ENCODE measurements at regions not wholly inside any gene's neighbourhood (a gene's known extent, or its start where the extent isn't known, plus 50 kb on each side); places are given as distances from the start of the nearest gene placed in this dataset.

GRCh38 chr3:135805752-135806151 is 159.8 kb upstream of the PPP2R3A start:
- ATAC-seq (no peak), DNase-seq (no peak)
- intact Hi-C loops (cut with DNase I, micrococcal nuclease): no loop called here

DNA sequence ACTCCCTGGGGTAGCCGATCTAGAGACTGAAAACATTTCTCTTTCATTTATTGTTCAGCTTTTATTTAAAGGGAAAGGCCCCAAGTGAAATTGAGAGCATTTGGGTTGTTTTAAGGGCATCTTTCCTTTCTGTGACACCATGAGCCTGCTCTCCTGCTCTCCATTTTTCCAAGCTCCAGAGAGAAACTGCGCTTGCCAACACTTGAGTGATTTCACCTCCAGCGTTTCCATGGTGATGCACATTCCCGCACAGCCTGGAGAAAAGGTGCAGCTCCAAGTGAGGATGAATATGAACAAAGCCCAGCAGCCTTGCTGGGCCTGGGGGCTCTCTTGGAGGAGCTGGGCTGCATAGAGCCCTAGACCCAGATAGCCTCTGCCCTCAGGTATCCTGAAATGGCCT is 159.2 kb upstream of the PPP2R3A start:
- DNase-seq (no peak), ATAC-seq (no peak)
- intact Hi-C loops (cut with DNase I, micrococcal nuclease): no loop called here

DNA sequence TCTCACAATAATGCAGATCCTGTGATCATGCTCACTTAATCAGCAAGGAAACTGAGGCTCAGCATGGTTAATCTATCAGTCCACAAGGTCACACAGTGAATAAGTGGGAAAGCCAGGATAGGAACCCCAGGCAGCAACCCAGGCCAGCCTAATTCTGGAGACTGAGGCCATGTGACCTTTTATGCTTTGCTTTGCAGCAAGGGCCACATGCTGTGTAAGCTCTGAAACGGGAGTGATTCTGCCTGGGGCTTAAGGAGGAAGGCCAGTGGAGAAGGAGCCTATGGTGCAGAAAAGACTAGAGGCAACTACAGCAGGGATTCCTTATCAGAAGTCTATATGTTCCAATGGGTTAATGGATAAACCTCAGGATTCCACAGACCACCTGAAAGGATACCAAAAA is 157.6 kb upstream of the PPP2R3A start:
- intact Hi-C loops (cut with DNase I, micrococcal nuclease): no loop called here
- ATAC-seq: no peak
- no peak for DNase-seq

DNA sequence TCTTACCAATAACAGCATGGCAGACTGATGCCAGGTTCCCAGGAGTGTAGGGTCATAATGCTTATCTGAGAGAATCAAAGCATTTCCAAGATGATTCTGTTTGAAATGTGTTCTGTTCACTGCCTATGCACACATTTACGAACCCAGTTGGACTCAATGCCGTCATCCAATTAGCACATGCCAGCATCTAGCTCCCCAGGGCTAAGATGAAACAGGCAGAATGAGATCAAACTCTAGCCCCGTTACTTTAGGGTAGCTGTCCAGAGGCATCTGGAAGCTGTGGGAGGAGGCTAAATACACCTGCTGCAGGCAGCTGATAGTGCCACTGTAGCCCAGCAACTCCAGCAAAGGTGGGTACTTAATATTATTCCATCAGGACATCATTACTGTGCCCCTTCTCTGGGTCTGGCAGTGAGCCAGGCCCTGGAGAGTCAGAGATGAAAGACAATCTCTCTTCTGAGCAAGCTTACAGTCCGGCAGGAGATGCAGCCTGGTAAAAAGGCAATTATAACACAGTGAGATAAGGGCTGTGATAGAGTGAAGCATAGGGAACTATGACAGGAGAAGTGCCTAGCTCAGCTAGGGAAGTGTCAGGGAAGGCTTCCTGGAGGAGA is 156.4 kb upstream of the PPP2R3A start:
- intact Hi-C loops (cut with DNase I, micrococcal nuclease): no loop called here
- DNase-seq (no peak), ATAC-seq (no peak)

- ATAC-seq: no peak
- no peak for DNase-seq
- intact Hi-C loops (cut with DNase I, micrococcal nuclease): no loop called here
These were observed 153.9 kb upstream of the PPP2R3A start for GRCh38 chr3:135811651-135812050.

DNA sequence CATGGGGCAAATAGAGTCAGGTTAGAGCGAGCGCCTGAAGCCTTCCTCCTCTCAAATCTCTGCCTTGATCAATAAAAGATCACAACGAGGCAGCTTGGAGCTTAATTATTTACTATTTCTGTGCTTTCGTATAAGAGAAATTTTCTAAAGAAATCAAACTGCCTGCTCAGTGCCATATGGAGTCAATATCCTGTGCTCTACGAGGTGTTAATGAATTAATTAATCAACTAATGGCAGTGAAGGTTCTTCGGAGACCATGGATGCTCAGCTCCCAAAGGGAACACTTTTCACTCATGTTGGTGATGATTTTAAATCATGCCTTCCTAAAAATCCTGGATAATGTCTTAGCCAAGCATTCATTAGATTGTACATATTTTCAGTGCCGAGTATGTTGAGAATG is 153.5 kb upstream of the PPP2R3A start:
- ATAC-seq (no peak), DNase-seq (no peak)
- intact Hi-C loops (cut with DNase I, micrococcal nuclease): no loop called here

DNA sequence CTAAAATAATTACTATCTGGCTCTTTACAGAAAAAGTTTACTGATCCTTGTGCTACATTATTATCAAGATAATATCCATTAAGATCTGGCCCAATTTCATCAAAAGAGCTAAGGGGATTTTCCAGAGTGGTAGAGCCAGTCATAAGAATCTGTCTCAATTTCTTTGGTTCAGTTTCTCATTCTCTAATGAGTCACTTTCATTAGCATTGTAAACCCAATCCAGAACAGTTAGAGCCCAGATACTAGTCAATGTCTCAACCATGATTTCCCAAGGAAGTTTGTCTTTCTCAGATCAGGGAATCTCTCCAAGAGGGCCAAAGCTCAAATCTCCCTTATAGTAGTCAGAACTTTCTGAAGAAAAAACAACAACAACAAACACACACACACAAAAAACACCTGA is 131.1 kb upstream of the PPP2R3A start:
- intact Hi-C loops (cut with DNase I, micrococcal nuclease): no loop called here
- ATAC-seq (no peak), DNase-seq (no peak)

DNA sequence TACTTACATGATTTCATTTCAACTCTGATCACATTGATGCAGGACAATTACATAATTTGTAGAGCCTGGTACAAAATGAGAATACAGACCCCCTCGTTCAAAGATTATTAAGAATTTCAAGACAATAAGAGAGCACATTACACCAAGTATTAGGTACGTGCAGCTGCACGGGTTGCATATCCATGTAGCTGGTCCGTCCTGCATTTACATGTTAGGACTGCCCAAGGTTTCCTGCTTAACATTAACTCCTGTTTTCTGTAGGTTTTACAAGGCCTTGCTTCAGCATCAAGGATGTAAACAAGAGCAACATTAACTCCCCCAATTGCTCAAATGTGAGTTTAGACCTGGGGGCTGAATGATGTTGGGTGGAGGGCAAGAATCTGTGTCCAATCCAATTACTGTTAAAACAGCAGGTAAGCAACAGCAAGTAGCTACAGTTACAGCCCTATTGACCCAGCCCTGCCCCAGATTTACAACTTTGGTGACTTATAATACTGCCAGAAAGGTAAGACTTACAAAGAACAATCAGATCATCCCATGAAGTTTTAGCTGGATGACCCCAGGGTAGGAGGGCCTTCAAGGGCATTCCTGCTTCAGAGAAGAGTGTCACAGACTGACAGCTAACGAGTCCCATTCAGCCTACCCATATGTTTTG is 127.4 kb upstream of the PPP2R3A start:
- intact Hi-C loops (cut with DNase I, micrococcal nuclease): no loop called here
- DNase-seq: peak in 1 of 2 donors; percentile 13
- ATAC-seq: peak; percentile 95

DNA sequence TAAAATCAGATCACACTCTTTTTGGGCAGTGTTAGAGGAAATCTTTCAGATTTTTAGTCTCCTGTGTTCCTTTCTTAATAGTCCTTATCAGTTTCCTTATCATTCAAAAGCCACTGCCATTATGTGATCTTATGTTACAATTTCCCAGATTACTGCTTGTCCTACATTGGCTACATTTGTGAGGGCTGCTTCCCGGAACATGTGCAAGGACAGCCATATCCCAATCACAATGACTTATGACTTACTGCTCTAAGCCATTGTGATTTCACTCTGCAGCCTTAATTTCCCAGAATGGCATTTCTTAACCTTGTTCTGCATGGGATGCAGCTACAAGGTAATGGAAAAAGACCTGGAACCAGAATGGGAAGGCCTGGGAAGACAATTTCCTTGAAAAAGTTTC is 125.1 kb upstream of the PPP2R3A start:
- ATAC-seq (peak; percentile 42), DNase-seq (no peak)
- intact Hi-C loops (cut with DNase I, micrococcal nuclease): no loop called here

DNA sequence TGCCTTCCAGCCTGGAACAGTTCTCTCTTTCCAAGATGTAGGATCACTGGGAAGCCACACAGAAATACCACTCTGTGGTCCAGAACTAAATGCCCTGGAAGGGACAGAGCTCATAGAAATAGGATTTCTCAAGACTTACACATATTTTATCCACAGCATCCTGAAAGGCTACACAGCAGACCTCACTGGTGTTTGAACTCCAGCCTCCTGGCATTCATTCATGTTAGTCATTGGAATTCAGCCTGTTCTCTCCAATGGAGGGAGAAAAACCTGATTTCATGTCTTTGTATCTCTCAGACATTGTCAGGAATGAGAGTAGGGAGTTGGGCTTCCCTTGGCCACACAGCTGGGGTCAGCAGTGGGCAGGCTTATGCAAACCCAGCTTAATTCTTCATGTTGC is 121.1 kb upstream of the PPP2R3A start:
- ATAC-seq (no peak), DNase-seq (no peak)
- intact Hi-C loops (cut with DNase I, micrococcal nuclease): no loop called here

DNA sequence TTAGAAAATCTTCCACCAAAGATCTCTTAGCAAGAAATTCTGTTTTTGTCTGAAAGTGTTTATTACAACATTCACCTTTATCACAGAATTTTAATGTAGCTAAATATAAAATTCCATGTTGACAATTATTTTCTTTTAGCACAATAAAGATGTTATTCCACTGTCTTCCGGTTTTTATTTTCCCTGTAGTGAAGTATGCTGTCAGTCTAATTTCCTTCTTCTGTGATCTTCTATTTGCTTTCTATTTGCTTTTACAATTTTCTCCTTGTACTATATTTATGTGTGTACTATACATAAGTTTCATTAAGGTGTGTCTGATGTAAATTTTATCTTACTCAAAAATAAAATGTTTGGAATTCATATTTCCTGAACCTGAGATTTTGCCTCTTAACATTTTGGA is 117.5 kb upstream of the PPP2R3A start:
- ATAC-seq: no peak
- DNase-seq: no peak
- intact Hi-C loops (cut with DNase I, micrococcal nuclease): no loop called here

DNA sequence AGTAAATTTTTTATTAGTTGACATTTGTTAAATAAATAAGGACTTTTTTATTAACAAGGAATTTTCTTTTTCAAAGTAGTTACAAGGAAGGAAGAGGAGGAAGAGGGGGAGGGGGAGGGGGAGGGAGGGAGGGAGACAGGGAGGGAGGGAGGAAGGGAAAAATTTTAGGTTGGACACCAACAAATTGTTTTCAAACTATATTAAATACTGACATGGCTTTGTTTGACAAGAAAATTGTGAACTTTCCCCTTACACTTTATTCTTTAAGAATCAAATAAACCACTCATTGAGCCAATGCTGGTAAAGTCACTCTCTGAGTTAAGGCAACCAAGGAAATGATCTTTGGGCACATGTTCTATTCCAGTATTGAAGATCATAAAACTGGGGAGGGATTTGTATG is 115.7 kb upstream of the PPP2R3A start:
- DNase-seq: no peak
- intact Hi-C loops (cut with DNase I, micrococcal nuclease): no loop called here
- ATAC-seq: no peak

GRCh38 chr3:135851201-135852081 is 114.1 kb upstream of the PPP2R3A start:
- no peak for DNase-seq
- intact Hi-C loops (cut with DNase I, micrococcal nuclease): no loop called here
- no peak for ATAC-seq

DNA sequence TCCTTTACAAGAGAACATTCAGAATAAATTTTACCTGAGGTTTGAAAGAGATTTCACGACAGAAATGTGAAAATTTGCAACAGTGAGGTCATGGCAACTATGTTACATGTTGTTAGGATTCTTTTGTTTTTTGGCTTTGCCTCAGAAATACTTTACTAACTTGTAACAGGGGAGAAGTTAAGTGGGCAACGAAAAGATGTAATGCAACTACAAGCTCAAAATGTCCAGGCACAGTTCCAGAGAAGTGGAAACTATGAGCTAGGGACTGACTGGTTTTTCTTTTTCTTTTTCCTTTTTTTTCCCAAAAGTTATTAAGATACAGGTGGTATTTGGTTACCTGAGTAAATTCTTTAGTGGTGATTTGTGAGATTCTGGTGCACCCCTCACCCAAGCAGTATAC is 111.5 kb upstream of the PPP2R3A start:
- intact Hi-C loops (cut with DNase I, micrococcal nuclease): no loop called here
- DNase-seq (no peak), ATAC-seq (no peak)

DNA sequence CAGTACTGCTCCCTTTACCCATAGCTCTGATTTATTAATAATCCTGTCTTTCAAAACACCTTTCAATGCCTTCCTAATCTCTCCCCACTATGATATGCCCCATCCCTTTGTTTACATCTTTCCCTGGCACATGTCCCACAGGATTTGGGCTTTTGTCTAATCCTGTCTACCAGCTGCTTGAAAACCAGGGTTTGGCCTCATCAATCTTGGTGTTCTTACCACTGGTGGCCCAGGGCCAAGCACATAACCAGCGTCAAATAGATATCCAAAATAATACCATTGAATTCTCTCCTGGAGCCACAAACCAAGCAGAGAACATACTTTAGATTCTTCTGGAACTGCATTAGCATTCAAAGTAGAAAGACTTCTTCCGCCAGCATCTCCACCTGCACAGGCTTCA is 104.8 kb upstream of the PPP2R3A start:
- intact Hi-C loops (cut with DNase I, micrococcal nuclease): no loop called here
- ATAC-seq (no peak), DNase-seq (no peak)

DNA sequence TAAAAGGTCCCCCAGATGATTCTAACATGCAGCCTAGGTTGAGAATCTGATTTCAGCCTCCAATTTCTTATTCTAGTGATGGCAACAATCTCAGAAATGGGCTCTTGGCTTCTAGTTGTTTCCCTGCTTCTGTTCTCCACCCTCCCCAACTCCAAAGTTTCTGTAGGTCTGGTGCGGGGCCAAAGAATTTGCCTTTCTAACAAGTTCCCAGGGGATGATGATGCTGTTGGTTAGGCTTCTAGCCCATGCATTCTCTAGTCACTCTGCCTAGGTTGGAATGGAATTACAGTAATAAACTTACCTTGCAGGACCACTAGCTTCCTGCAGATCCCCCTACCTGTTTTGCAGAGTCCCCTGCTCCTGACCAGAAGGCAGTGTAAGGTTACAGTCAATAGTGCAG is 103.2 kb upstream of the PPP2R3A start:
- intact Hi-C loops (cut with DNase I, micrococcal nuclease): no loop called here
- ATAC-seq (no peak), DNase-seq (no peak)

DNA sequence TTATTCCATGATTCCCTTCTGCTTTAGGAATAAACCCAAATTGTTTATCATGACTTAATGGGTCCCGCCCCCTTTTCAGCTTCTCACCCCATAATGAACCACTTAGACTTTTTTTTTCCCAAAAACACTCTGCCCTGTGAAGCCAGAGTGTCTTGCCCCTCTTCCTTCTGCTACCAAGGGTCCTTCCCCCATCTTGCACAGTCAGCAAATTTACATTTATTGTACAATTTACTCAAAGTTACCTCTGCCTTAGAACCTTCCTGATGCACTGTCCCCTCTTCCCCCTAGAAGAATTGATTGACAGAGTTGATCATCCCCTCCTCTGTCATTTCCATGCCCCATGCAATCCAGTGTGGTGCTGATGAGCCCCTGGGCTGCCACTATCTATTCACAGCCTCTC is 101.5 kb upstream of the PPP2R3A start:
- DNase-seq (no peak), ATAC-seq (no peak)
- intact Hi-C loops (cut with DNase I, micrococcal nuclease): no loop called here

GRCh38 chr3:135865085-135865484 is 100.4 kb upstream of the PPP2R3A start:
- DNase-seq (no peak), ATAC-seq (no peak)
- intact Hi-C loops (cut with DNase I, micrococcal nuclease): no loop called here

DNA sequence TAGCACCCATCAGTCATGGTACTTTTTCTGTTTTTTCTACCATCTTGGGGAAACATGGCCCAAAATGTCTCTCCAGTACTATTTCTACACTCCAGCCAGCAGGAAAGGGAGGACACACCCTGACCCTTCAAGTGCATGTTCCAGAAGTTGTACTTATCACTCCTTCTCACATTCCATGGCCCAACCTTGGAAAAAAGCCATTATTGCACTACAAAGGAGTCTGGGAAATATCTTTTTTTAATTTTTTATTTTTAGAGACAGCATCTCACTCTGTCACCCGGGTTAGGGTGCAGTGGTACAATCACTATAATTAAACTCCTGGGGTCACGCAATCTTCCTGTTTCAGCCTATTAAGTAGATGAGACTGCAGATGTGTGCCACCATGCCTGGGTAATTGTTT is 100.0 kb upstream of the PPP2R3A start:
- ATAC-seq (no peak), DNase-seq (no peak)
- intact Hi-C loops (cut with DNase I, micrococcal nuclease): no loop called here

GRCh38 chr3:135867911-135868310 is 97.6 kb upstream of the PPP2R3A start:
- DNase-seq (no peak), ATAC-seq (no peak)
- intact Hi-C loops (cut with DNase I, micrococcal nuclease): no loop called here
